ENCODE measurements at regions not wholly inside any gene's neighbourhood (a gene's known extent, or its start where the extent isn't known, plus 50 kb on each side); places are given as distances from the start of the nearest gene placed in this dataset.
"Not testable (repeated sequence)": the region's sequence is repeated elsewhere in the genome, so short reads cannot be mapped to it uniquely, and the experiment has no call there.

DNA sequence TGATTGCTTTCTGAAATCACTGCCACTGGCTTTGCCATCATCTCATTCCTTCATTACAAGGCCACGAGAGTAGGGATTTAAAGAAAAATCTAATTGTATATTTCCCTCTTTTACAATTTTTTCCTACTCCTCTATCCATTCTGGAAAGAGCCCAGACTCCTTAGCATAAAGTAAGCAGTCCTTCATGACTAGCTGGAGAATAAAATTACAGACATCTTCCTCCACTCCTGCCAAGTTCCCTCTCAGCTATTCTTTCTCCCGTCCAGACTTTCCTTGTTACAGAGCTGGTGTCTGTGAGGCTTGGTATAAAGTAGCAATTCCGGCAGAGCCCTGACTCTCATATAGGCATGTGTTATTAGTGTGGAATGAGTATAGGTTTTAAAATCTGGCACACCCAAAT, 806.8 kb downstream of the PLCL1 start:
- in situ Hi-C loops (cut with MboI; ENCODE audit: low sequenced_read_pairs, unreplicated experiment): no loop called here
- no peak for DNase-seq (ENCODE audit: low spot score)
- TF ChIP-seq, protein P1, sequence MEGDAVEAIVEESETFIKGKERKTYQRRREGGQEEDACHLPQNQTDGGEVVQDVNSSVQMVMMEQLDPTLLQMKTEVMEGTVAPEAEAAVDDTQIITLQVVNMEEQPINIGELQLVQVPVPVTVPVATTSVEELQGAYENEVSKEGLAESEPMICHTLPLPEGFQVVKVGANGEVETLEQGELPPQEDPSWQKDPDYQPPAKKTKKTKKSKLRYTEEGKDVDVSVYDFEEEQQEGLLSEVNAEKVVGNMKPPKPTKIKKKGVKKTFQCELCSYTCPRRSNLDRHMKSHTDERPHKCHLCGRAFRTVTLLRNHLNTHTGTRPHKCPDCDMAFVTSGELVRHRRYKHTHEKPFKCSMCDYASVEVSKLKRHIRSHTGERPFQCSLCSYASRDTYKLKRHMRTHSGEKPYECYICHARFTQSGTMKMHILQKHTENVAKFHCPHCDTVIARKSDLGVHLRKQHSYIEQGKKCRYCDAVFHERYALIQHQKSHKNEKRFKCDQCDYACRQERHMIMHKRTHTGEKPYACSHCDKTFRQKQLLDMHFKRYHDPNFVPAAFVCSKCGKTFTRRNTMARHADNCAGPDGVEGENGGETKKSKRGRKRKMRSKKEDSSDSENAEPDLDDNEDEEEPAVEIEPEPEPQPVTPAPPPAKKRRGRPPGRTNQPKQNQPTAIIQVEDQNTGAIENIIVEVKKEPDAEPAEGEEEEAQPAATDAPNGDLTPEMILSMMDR (IDR thresholded peaks at IDR 0.05; ENCODE audit: borderline replicate concordance, control extremely low read depth, extremely low read depth, insufficient read depth, missing control alignments): no peak

DNA sequence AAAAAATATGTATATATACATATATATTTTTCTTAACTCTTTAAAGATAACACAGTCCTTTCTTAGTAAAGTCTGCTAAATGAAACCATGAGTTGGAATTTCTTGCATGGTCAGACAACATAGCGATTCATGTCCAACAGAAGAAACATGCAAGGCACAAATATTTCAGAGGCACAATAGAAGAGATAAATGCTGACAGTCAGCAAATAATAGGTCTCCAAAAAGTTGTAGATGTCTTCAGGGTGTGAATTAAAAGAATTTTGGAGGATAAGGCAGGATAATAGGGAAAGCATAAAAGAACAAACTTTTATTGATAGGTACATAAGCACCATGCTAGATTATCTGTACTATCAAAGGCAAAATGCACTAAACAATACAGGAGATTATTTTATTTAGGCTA, 800.2 kb downstream of the PLCL1 start:
- DNase-seq (ENCODE audit: low spot score): no peak
- in situ Hi-C loops (cut with MboI; ENCODE audit: low sequenced_read_pairs, unreplicated experiment): no loop called here
- TF ChIP-seq, protein P1 (IDR thresholded peaks at IDR 0.05; ENCODE audit: borderline replicate concordance, control extremely low read depth, extremely low read depth, insufficient read depth, missing control alignments): no peak

GRCh38 chr2:198602986-198603385, 798.6 kb downstream of the PLCL1 start:
- DNase-seq (ENCODE audit: low spot score); in situ Hi-C loops (cut with MboI; ENCODE audit: low sequenced_read_pairs, unreplicated experiment): not testable (repeated sequence)

DNA sequence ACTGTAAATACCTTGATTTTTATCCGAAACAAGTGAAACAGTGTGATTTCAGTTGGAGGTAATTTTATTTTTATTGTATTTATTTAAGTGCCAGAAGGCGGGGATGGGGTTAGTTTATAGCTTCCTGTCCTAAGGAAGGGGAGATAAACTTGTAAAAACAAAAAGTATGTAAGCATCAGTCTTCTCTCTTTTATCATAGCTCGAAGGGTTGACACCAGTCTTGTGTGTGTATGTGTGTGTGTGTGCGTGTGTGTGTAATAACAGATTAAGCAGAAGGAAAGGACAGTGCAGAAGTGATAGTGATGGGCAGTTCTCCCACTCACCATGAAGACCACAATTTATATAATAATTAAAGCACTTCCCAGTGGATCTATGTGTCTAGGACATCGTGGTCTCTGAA, 793.3 kb downstream of the PLCL1 start:
- no peak for DNase-seq (ENCODE audit: low spot score)
- in situ Hi-C loops (cut with MboI; ENCODE audit: low sequenced_read_pairs, unreplicated experiment): no loop called here
- TF ChIP-seq, protein P1 (IDR thresholded peaks at IDR 0.05; ENCODE audit: borderline replicate concordance, control extremely low read depth, extremely low read depth, insufficient read depth, missing control alignments): no peak

GRCh38 chr2:198596985-198597384, 792.6 kb downstream of the PLCL1 start:
- DNase-seq (ENCODE audit: low spot score): no peak
- TF ChIP-seq, protein P1 (IDR thresholded peaks at IDR 0.05; ENCODE audit: borderline replicate concordance, control extremely low read depth, extremely low read depth, insufficient read depth, missing control alignments): no peak
- in situ Hi-C loops (cut with MboI; ENCODE audit: low sequenced_read_pairs, unreplicated experiment): no loop called here

DNA sequence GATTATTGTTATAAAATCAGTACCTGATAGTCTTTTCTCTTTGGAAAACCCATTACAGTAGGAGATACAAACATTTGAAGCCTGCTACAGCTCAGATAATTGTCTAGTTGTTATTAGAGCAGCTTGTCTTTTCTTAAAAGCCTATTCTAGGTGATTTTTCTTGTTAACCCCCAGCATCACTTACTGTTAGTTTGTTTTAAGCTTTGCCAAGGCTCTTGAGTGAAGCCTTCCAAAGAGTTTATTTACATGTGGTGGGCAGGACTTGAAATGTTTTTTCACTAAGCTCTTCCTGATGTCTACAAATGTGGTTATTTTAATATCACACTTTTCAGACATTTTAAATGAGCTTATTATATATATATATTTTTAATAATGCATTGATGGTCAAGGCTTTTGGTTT, 791.3 kb downstream of the PLCL1 start:
- TF ChIP-seq, protein P1 (IDR thresholded peaks at IDR 0.05; ENCODE audit: borderline replicate concordance, control extremely low read depth, extremely low read depth, insufficient read depth, missing control alignments): no peak
- in situ Hi-C loops (cut with MboI; ENCODE audit: low sequenced_read_pairs, unreplicated experiment): no loop called here
- DNase-seq (ENCODE audit: low spot score): no peak

DNA sequence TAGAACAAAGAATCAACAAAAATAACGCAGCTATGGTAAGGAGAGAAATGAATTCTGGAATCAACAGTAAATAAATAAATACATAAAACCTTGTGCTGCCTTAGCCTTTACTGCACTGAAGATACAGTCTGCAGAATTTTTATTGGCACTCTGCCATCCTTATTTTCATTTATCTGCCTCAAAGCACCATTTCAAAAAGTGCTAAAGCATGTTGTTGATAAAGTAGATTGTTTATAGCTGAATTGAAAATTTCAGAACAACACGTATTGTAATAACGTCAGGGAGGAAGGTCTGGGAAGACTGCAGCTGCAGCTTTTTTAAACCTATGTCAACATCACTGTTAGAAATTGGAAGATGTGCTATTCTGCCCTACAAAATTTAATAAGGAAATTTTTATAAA, 787.2 kb downstream of the PLCL1 start:
- DNase-seq (ENCODE audit: low spot score): no peak
- in situ Hi-C loops (cut with MboI; ENCODE audit: low sequenced_read_pairs, unreplicated experiment): no loop called here
- TF ChIP-seq, protein P1 (IDR thresholded peaks at IDR 0.05; ENCODE audit: borderline replicate concordance, control extremely low read depth, extremely low read depth, insufficient read depth, missing control alignments): no peak
